K562 (cell line): ENCODE measurements at regions not wholly inside any gene's neighbourhood (a gene's known extent, or its start where the extent isn't known, plus 50 kb on each side); places are given as distances from the start of the nearest gene placed in this dataset.

Experiments used
- ERF ChIP-seq: fragments of 450-650 bp; formaldehyde crosslinking; IDR thresholded peaks from 2 replicates; pipeline ENCODE4 v1.4.0; 2020; ENCODE audit warnings: mild to moderate bottlenecking, mixed read lengths
- GTF2F1 ChIP-seq: IDR thresholded peaks from 2 replicates; pipeline ENCODE4 v1.6.1; 2011; ENCODE audit warnings: low read depth, low read length, improper control_type of control experiment
- HCFC1 ChIP-seq: IDR thresholded peaks from 2 replicates; pipeline ENCODE4 v1.6.1; 2012; ENCODE audit warnings: low read depth, low read length, improper control_type of control experiment
- ILF3 ChIP-seq: fragments of 450-650 bp; IDR thresholded peaks from 2 replicates; pipeline ENCODE4 v1.6.1; 2018; ENCODE audit warnings: antibody characterized with exemption, mild to moderate bottlenecking, moderate library complexity, borderline replicate concordance
- PML ChIP-seq: IDR thresholded peaks from 2 replicates; pipeline ENCODE4 v1.6.1; 2012; ENCODE audit warnings: low read length, inconsistent platforms
- TEAD4 ChIP-seq, 2 experiments: sonication (generic) in 1 of 2; formaldehyde crosslinking in 1 of 2; IDR thresholded peaks; 2 replicates each; pipeline versions ENCODE4 v1.6.1 to v1.8.0; 2012 to 2022; ENCODE audit warnings: borderline replicate concordance in 1 of 2, inconsistent platforms in 1 of 2, low read length in 1 of 2, mild to moderate bottlenecking in 1 of 2, missing genetic modification reagents in 1 of 2
- TSHZ1 ChIP-seq: fragments of 250-450 bp; sonication (Bioruptor Pico); IDR thresholded peaks from 2 replicates; pipeline ENCODE4 v1.4.0; 2020; ENCODE audit warnings: mild to moderate bottlenecking, moderate library complexity
- ZBTB40 ChIP-seq, 2 experiments: fragments of 450-650 bp in 1 of 2; sonication (generic) in 1 of 2; formaldehyde crosslinking in 1 of 2; IDR thresholded peaks; 2 replicates each; pipeline versions ENCODE4 v1.7.1 to v1.9.0; 2016 to 2022; ENCODE audit warnings: inconsistent platforms in 1 of 2, mild to moderate bottlenecking in 1 of 2, missing genetic modification reagents in 1 of 2
- ZNF408 ChIP-seq: fragments of 250-450 bp; sonication (Bioruptor Pico); IDR thresholded peaks from 2 replicates; pipeline ENCODE4 v1.4.0; 2020; ENCODE audit warnings: low read depth, mild to moderate bottlenecking, moderate library complexity

- TF ChIP-seq TSHZ1 (CRISPR knock-in tag), result no peak
- TF ChIP-seq PML, result no peak
- TF ChIP-seq ILF3, result no peak
- no peak for TF ChIP-seq ERF (CRISPR knock-in tag)
- TF ChIP-seq ZBTB40 (IDR thresholded peaks at IDR 0.05), result no peak
- no peak for TF ChIP-seq ZBTB40 (CRISPR knock-in tag; IDR thresholded peaks at IDR 0.05)
- TF ChIP-seq GTF2F1, result no peak
- no peak for TF ChIP-seq HCFC1
- TF ChIP-seq ZNF408 (CRISPR knock-in tag), result no peak
- TF ChIP-seq TEAD4 (IDR thresholded peaks at IDR 0.05; ENCODE audit: low read length), result 0 out of 2 replicates have a peak, but pooled peaks have one; percentile 18
- TF ChIP-seq TEAD4 (CRISPR knock-in tag; IDR thresholded peaks at IDR 0.05; ENCODE audit: borderline replicate concordance), result no peak
- TF ChIP-seq, all 486 proteins: peak for 49
Observed at GRCh38 chr6:14781772-14782525, 463.9 kb upstream of the JARID2 start (continued).
